ENCODE measurements at regions not wholly inside any gene's neighbourhood (a gene's known extent, or its start where the extent isn't known, plus 50 kb on each side); places are given as distances from the start of the nearest gene placed in this dataset.

GRCh38 chr20:12036142-12036541 is 118.4 kb downstream of the BTBD3 start:
- H3K36me3 Mint-ChIP-seq, result no peaks in the 10 kb centered on the region
- CTCF ChIA-PET, result no interaction called here
- POLR2A ChIA-PET, result no interaction called here
- H3K27me3 Mint-ChIP-seq, result no peaks in the 10 kb centered on the region
- no peak for DNase-seq
- no peak overlapping the region for H3K27ac Mint-ChIP-seq
- no peak overlapping the region for H3K4me3 Mint-ChIP-seq
- no peaks in the 10 kb centered on the region for H3K4me1 Mint-ChIP-seq (ENCODE audit: low read depth)
- peaks cover 2% of the 10 kb centered on the region for H3K9me3 Mint-ChIP-seq
- intact Hi-C loops (cut with micrococcal nuclease), result no loop called here

GRCh38 chr20:12037521-12037920 is 119.8 kb downstream of the BTBD3 start:
- Mint-ChIP-seq H3K4me1 (ENCODE audit: low read depth) (no peaks in the 10 kb centered on the region), H3K27me3 (no peaks in the 10 kb centered on the region), H3K36me3 (no peaks in the 10 kb centered on the region), H3K27ac (no peak overlapping the region), H3K4me3 (no peak overlapping the region), H3K9me3 (peaks cover 8% of the 10 kb centered on the region)
- POLR2A ChIA-PET, result no interaction called here
- no peak for DNase-seq
- intact Hi-C loops (cut with micrococcal nuclease), result no loop called here
- CTCF ChIA-PET, result no interaction called here

DNA sequence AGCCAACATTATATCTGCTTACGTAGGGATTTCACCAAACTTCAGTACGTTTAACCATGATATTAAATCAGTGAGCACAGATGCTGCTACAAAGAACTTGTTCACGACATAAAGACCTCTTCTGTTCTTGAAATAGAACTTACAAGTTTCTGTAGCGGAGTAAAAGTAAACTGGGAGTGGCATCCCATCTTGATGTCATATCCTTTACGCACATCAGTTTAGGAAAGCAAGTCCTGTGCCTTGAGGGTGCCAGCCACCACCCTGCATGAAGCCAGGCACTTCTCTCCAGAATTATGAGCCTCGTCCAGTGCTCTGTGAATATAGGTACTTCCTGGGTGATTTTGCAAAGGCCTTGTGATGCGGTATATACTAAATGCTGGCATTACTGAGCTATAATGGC is 122.6 kb downstream of the BTBD3 start:
- Mint-ChIP-seq H3K27ac (no peak overlapping the region), H3K4me1 (ENCODE audit: low read depth) (no peaks in the 10 kb centered on the region), H3K4me3 (no peak overlapping the region), H3K9me3 (peaks cover 9% of the 10 kb centered on the region), H3K27me3 (no peaks in the 10 kb centered on the region), H3K36me3 (no peaks in the 10 kb centered on the region)
- intact Hi-C loops (cut with micrococcal nuclease), result no loop called here
- ChIA-PET CTCF (no interaction called here), POLR2A (no interaction called here)
- no peak for DNase-seq

- Mint-ChIP-seq H3K36me3 (no peaks in the 10 kb centered on the region), H3K4me1 (ENCODE audit: low read depth) (no peaks in the 10 kb centered on the region), H3K27me3 (no peaks in the 10 kb centered on the region), H3K9me3 (peaks cover 9% of the 10 kb centered on the region), H3K27ac (no peak overlapping the region), H3K4me3 (no peak overlapping the region)
- ChIA-PET CTCF (no interaction called here), POLR2A (no interaction called here)
- intact Hi-C loops (cut with micrococcal nuclease), result no loop called here
- DNase-seq, result no peak
Measured at GRCh38 chr20:12044969-12045368, 127.3 kb downstream of the BTBD3 start.

- CTCF ChIA-PET, result interaction anchor here (1.2 kb wide), 1 partner anchor 8 kb away, joined by 3 read pairs; no protein-coding TSS in a partner anchor
Measured at GRCh38 chr20:12047838-12048432, 130.2 kb downstream of the BTBD3 start.

DNA sequence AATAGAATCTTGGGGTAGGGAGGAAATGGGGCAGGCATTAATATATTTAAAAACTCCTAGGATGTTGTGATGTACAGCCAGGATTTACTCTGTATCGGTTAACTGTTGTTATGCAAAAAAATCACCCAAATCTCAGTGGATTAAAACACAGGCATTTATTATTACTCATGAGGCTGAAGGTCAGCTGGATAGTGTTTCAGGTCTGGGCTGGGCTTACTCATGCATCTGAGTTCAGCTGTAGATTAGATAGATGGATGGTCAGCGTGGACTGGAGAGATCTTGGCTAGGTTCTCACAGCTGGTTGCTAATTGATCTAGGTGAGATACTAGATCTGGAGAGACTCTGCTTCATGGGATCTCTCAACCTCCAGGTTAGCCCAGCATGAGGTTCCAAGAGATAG is 131.4 kb downstream of the BTBD3 start:
- no peaks in the 10 kb centered on the region for H3K36me3 Mint-ChIP-seq
- H3K27me3 Mint-ChIP-seq, result no peaks in the 10 kb centered on the region
- no peaks in the 10 kb centered on the region for H3K4me1 Mint-ChIP-seq (ENCODE audit: low read depth)
- H3K9me3 Mint-ChIP-seq, result no peaks in the 10 kb centered on the region
- CTCF ChIA-PET, result no interaction called here
- intact Hi-C loops (cut with micrococcal nuclease), result no loop called here
- POLR2A ChIA-PET, result no interaction called here
- DNase-seq, result no peak
- no peak overlapping the region for H3K27ac Mint-ChIP-seq
- H3K4me3 Mint-ChIP-seq, result no peak overlapping the region

More at GRCh38 chr20:12047838-12048432, 130.2 kb downstream of the BTBD3 start:
- POLR2A ChIA-PET, result no interaction called here
- H3K36me3 Mint-ChIP-seq, result no peaks in the 10 kb centered on the region
- H3K9me3 Mint-ChIP-seq, result no peaks in the 10 kb centered on the region
- H3K4me3 Mint-ChIP-seq, result no peak overlapping the region
- intact Hi-C loops (cut with micrococcal nuclease), result no loop called here
- no peaks in the 10 kb centered on the region for H3K27me3 Mint-ChIP-seq
- DNase-seq, result no peak
- H3K4me1 Mint-ChIP-seq (ENCODE audit: low read depth), result no peaks in the 10 kb centered on the region
- no peak overlapping the region for H3K27ac Mint-ChIP-seq

DNA sequence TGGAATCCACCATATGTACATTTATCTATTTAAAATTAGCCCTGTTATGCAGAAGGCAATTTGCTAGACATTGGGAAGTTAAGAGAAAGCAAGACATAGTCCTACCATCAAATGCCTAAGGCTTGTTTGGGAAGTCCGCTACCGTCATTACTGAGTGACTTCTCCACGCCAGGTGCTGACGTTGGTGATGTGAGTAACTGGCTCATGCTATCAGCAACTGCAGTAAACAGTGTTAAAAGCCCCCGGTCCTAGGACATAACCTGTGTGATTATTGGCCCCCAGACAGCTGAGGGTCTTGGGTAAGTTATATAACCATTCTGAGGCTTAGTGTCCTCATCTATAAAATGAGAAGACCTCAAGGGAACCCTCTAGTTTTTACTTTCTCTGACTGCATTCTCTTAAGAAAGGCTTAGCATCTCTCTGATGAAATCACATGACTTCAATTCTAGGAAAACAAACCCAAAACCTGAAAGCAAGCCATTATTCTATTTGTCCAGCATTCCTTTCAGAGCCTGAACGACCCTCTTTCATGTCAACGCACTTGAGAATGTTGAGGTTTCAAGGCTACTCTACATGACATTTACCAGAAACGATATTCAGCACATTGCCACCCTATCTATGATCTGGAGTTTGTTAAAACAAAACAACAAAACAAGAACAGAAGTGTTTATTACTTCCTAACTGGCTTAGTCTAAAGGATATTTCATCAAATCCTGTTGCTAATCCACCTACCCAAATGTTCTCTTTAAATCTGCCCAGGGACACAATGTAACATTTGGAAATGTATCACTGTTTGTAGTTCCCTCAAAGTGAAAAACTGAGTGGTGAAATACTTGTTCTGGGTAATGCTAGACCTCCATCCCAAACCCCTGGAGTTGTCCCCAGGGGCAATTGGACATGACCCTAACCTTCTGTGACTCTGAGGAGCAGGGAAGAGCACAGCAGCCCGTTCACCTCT is 133.8 kb downstream of the BTBD3 start:
- DNase-seq, result no peak
- Mint-ChIP-seq H3K27me3 (no peaks in the 10 kb centered on the region), H3K4me3 (no peak overlapping the region), H3K4me1 (ENCODE audit: low read depth) (no peaks in the 10 kb centered on the region), H3K9me3 (no peaks in the 10 kb centered on the region), H3K36me3 (no peaks in the 10 kb centered on the region), H3K27ac (no peak overlapping the region)
- intact Hi-C loops (cut with micrococcal nuclease), result no loop called here
- POLR2A ChIA-PET, result no interaction called here
- CTCF ChIA-PET, result no interaction called here

DNA sequence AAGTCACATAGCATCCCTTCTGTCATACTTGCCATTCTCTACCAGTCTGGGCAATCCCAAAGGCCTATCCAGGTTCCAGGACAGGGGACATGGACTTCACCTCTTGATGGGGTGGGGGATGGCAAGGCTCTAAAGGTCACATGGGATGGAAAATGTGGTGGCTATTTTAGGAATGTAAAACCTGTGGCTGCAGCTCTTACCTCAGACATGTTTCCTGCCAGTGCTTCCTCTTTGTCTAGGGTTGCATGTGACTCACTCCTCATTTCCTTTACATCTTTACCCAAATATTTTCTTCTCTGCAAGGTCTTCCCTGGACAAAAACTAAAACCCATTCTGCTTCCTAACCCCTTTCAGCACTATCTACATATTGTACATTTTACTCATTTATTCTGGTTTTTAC is 135.7 kb downstream of the BTBD3 start:
- POLR2A ChIA-PET, result no interaction called here
- intact Hi-C loops (cut with micrococcal nuclease), result no loop called here
- no peaks in the 10 kb centered on the region for H3K27me3 Mint-ChIP-seq
- CTCF ChIA-PET, result no interaction called here
- no peak for DNase-seq
- no peaks in the 10 kb centered on the region for H3K9me3 Mint-ChIP-seq
- no peak overlapping the region for H3K27ac Mint-ChIP-seq
- H3K36me3 Mint-ChIP-seq, result no peaks in the 10 kb centered on the region
- H3K4me3 Mint-ChIP-seq, result no peak overlapping the region
- H3K4me1 Mint-ChIP-seq (ENCODE audit: low read depth), result no peaks in the 10 kb centered on the region

DNA sequence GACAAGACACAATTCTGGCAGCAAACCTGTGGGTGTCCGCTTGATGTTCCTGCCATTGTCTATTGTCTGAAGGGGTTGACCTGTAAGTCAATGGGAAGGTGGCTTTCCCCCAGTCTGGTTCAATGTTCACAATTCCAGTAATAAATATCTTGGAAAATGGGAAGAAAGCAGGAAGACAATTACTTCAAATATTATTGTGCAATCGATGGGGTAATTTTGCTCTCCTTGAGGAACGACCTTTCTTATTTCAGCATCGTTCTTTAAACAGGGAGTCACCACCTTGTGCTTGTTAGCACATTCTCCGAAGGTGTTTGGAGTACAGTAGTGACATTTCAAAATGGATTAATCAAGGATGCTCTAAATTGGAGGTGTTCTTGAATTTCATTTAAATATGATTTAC is 136.9 kb downstream of the BTBD3 start:
- no peak overlapping the region for H3K4me3 Mint-ChIP-seq
- ChIA-PET POLR2A (no interaction called here), CTCF (no interaction called here)
- DNase-seq, result no peak
- H3K27me3 Mint-ChIP-seq, result no peaks in the 10 kb centered on the region
- intact Hi-C loops (cut with micrococcal nuclease), result no loop called here
- no peaks in the 10 kb centered on the region for H3K4me1 Mint-ChIP-seq (ENCODE audit: low read depth)
- no peaks in the 10 kb centered on the region for H3K9me3 Mint-ChIP-seq
- H3K36me3 Mint-ChIP-seq, result no peaks in the 10 kb centered on the region
- no peak overlapping the region for H3K27ac Mint-ChIP-seq

GRCh38 chr20:12055161-12055560 is 137.5 kb downstream of the BTBD3 start:
- DNase-seq, result no peak
- CTCF ChIA-PET, result no interaction called here
- POLR2A ChIA-PET, result no interaction called here
- Mint-ChIP-seq H3K4me1 (ENCODE audit: low read depth) (no peaks in the 10 kb centered on the region), H3K27me3 (no peaks in the 10 kb centered on the region), H3K4me3 (no peak overlapping the region), H3K9me3 (no peaks in the 10 kb centered on the region), H3K27ac (no peak overlapping the region), H3K36me3 (no peaks in the 10 kb centered on the region)
- intact Hi-C loops (cut with micrococcal nuclease), result no loop called here

GRCh38 chr20:12056839-12057238 is 139.1 kb downstream of the BTBD3 start:
- Mint-ChIP-seq H3K27me3 (no peaks in the 10 kb centered on the region), H3K4me1 (ENCODE audit: low read depth) (no peaks in the 10 kb centered on the region), H3K36me3 (no peaks in the 10 kb centered on the region), H3K4me3 (no peak overlapping the region), H3K27ac (no peak overlapping the region), H3K9me3 (no peaks in the 10 kb centered on the region)
- no peak for DNase-seq
- intact Hi-C loops (cut with micrococcal nuclease), result no loop called here
- ChIA-PET CTCF (no interaction called here), POLR2A (no interaction called here)

DNA sequence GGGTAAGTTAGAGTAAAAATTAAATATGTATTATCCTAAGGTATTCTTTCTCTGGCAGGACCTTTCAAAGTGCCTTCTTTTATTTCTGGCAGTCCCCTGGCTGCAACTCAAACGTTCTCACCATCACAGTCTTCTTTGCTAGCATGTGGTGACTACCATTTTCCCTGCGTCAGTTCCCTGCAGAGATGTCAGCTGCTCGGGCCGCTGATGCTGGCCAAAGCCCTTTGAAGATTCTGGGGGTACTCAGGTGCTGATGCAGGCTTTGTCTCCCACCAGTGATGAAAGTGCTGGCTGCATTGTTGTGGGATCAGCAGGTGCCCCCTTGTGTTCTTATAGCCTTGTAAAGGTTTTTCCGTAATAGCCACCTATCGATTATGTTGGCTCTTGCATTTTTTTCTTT is 140.1 kb downstream of the BTBD3 start:
- Mint-ChIP-seq H3K4me1 (ENCODE audit: low read depth) (no peaks in the 10 kb centered on the region), H3K27ac (no peak overlapping the region), H3K9me3 (no peaks in the 10 kb centered on the region), H3K36me3 (no peaks in the 10 kb centered on the region), H3K27me3 (no peaks in the 10 kb centered on the region), H3K4me3 (no peak overlapping the region)
- ChIA-PET CTCF (no interaction called here), POLR2A (no interaction called here)
- intact Hi-C loops (cut with micrococcal nuclease), result no loop called here
- DNase-seq, result no peak

- Mint-ChIP-seq H3K4me1 (ENCODE audit: low read depth) (no peaks in the 10 kb centered on the region), H3K27ac (no peak overlapping the region), H3K9me3 (no peaks in the 10 kb centered on the region), H3K27me3 (no peaks in the 10 kb centered on the region), H3K36me3 (no peaks in the 10 kb centered on the region), H3K4me3 (no peak overlapping the region)
- ChIA-PET POLR2A (no interaction called here), CTCF (no interaction called here)
- DNase-seq, result no peak
- intact Hi-C loops (cut with micrococcal nuclease), result no loop called here
Measured at GRCh38 chr20:12058216-12058615, 140.5 kb downstream of the BTBD3 start.

Measured in activated CD4-positive, alpha-beta memory T cell treated with anti-CD3 and anti-CD28 coated beads for 36 hours (primary cell).